ENCODE measurements at regions not wholly inside any gene's neighbourhood (a gene's known extent, or its start where the extent isn't known, plus 50 kb on each side); places are given as distances from the start of the nearest gene placed in this dataset.

- H3K27me3 ChIP-seq (ENCODE audit: control insufficient read depth in 2 of 2, insufficient read depth in 2 of 2, low read length in 2 of 2): no peaks in the 10 kb centered on the region
- peaks cover 0 to 3% (median 0%) of the 10 kb centered on the region in 7 donors for H3K4me1 Mint-ChIP-seq
- H3K9me3 Mint-ChIP-seq: peaks cover 0 to 6% (median 0%) of the 10 kb centered on the region in 11 donors
- DNase-seq (no peak), ATAC-seq (no peak)
- intact Hi-C loops (cut with micrococcal nuclease): no loop called here
- H3K4me3 ChIP-seq (ENCODE audit: low read length): no peak overlapping the region
- H3K27ac ChIP-seq (ENCODE audit: low read depth, low read length): no peak overlapping the region
- H3K36me3 ChIP-seq (ENCODE audit: control insufficient read depth in 2 of 3, insufficient read depth in 3 of 3, low read length in 3 of 3): no peaks in the 10 kb centered on the region
- H3K4me1 ChIP-seq (ENCODE audit: control insufficient read depth in 2 of 2, insufficient read depth in 2 of 2, low read length in 2 of 2): no peaks in the 10 kb centered on the region
- H3K9me3 ChIP-seq (ENCODE audit: control insufficient read depth in 2 of 3, low read length in 3 of 3): no peaks in the 10 kb centered on the region
- ChIA-PET CTCF (no interaction called here), POLR2A (no interaction called here)
- peaks cover 3 to 25% (median 13%) of the 10 kb centered on the region in 5 donors for H3K27me3 Mint-ChIP-seq
- no peak overlapping the region for H3K27ac Mint-ChIP-seq
- no peaks in the 10 kb centered on the region for H3K36me3 Mint-ChIP-seq
- no peak overlapping the region for H3K4me3 Mint-ChIP-seq
These were observed 383.3 kb upstream of the MCTP2 start for GRCh38 chr15:93848076-93848475.

- H3K27ac Mint-ChIP-seq: no peak overlapping the region
- ChIA-PET CTCF (no interaction called here), POLR2A (no interaction called here)
- DNase-seq: no peak
- no peaks in the 10 kb centered on the region for H3K27me3 ChIP-seq (ENCODE audit: control insufficient read depth in 2 of 2, insufficient read depth in 2 of 2, low read length in 2 of 2)
- no peak overlapping the region for H3K4me3 Mint-ChIP-seq
- H3K27me3 Mint-ChIP-seq: peaks cover 0 to 29% (median 8%) of the 10 kb centered on the region in 5 donors
- H3K9me3 ChIP-seq (ENCODE audit: control insufficient read depth in 2 of 3, low read length in 3 of 3): no peaks in the 10 kb centered on the region
- no peak for ATAC-seq
- no peak overlapping the region for H3K4me3 ChIP-seq (ENCODE audit: low read length)
- H3K4me1 ChIP-seq (ENCODE audit: control insufficient read depth in 2 of 2, insufficient read depth in 2 of 2, low read length in 2 of 2): no peaks in the 10 kb centered on the region
- intact Hi-C loops (cut with micrococcal nuclease): no loop called here
- no peak overlapping the region for H3K27ac ChIP-seq (ENCODE audit: low read depth, low read length)
- no peaks in the 10 kb centered on the region for H3K36me3 ChIP-seq (ENCODE audit: control insufficient read depth in 2 of 3, insufficient read depth in 3 of 3, low read length in 3 of 3)
- H3K36me3 Mint-ChIP-seq: no peaks in the 10 kb centered on the region
- H3K4me1 Mint-ChIP-seq: peaks cover 0 to 3% (median 0%) of the 10 kb centered on the region in 7 donors
- H3K9me3 Mint-ChIP-seq: peaks cover 0 to 8% (median 2%) of the 10 kb centered on the region in 11 donors
These were observed 385.2 kb upstream of the MCTP2 start for GRCh38 chr15:93846148-93846547.

GRCh38 chr15:93837450-93837849 lies 393.9 kb upstream of the MCTP2 start:
- H3K27ac Mint-ChIP-seq: no peak overlapping the region
- POLR2A ChIA-PET: no interaction called here
- no peak overlapping the region for H3K4me3 Mint-ChIP-seq
- intact Hi-C loops (cut with micrococcal nuclease): no loop called here
- ATAC-seq (no peak), DNase-seq (no peak)
- H3K4me3 ChIP-seq (ENCODE audit: low read length): no peak overlapping the region
- no peaks in the 10 kb centered on the region for H3K36me3 Mint-ChIP-seq
- peaks cover 0 to 21% (median 3%) of the 10 kb centered on the region in 5 donors for H3K27me3 Mint-ChIP-seq
- H3K27me3 ChIP-seq (ENCODE audit: control insufficient read depth in 2 of 2, insufficient read depth in 2 of 2, low read length in 2 of 2): no peaks in the 10 kb centered on the region
- CTCF ChIA-PET: no interaction called here
- peaks cover 0 to 15% (median 2%) of the 10 kb centered on the region in 11 donors for H3K9me3 Mint-ChIP-seq
- no peak overlapping the region for H3K27ac ChIP-seq (ENCODE audit: low read depth, low read length)
- no peaks in the 10 kb centered on the region for H3K36me3 ChIP-seq (ENCODE audit: control insufficient read depth in 2 of 3, insufficient read depth in 3 of 3, low read length in 3 of 3)
- no peaks in the 10 kb centered on the region for H3K4me1 ChIP-seq (ENCODE audit: control insufficient read depth in 2 of 2, insufficient read depth in 2 of 2, low read length in 2 of 2)
- no peaks in the 10 kb centered on the region for H3K9me3 ChIP-seq (ENCODE audit: control insufficient read depth in 2 of 3, low read length in 3 of 3)
- H3K4me1 Mint-ChIP-seq: no peaks in the 10 kb centered on the region

GRCh38 chr15:93835344-93835743 lies 396.0 kb upstream of the MCTP2 start:
- Histone ChIP-seq H3K9me3 (ENCODE audit: control insufficient read depth in 2 of 3, low read length in 3 of 3) (no peaks in the 10 kb centered on the region), H3K36me3 (ENCODE audit: control insufficient read depth in 2 of 3, insufficient read depth in 3 of 3, low read length in 3 of 3) (no peaks in the 10 kb centered on the region), H3K4me3 (ENCODE audit: low read length) (no peak overlapping the region), H3K27ac (ENCODE audit: low read depth, low read length) (no peak overlapping the region), H3K4me1 (ENCODE audit: control insufficient read depth in 2 of 2, insufficient read depth in 2 of 2, low read length in 2 of 2) (no peaks in the 10 kb centered on the region), H3K27me3 (ENCODE audit: control insufficient read depth in 2 of 2, insufficient read depth in 2 of 2, low read length in 2 of 2) (no peaks in the 10 kb centered on the region)
- Mint-ChIP-seq H3K4me1 (peaks cover 0 to 2% (median 0%) of the 10 kb centered on the region in 7 donors), H3K4me3 (no peak overlapping the region), H3K27ac (no peak overlapping the region), H3K9me3 (peaks cover 0 to 6% (median 0%) of the 10 kb centered on the region in 11 donors), H3K27me3 (peaks cover 0 to 23% (median 5%) of the 10 kb centered on the region in 5 donors), H3K36me3 (no peaks in the 10 kb centered on the region)
- intact Hi-C loops (cut with micrococcal nuclease): no loop called here
- ATAC-seq (no peak), DNase-seq (no peak)
- ChIA-PET CTCF (no interaction called here), POLR2A (no interaction called here)

DNA sequence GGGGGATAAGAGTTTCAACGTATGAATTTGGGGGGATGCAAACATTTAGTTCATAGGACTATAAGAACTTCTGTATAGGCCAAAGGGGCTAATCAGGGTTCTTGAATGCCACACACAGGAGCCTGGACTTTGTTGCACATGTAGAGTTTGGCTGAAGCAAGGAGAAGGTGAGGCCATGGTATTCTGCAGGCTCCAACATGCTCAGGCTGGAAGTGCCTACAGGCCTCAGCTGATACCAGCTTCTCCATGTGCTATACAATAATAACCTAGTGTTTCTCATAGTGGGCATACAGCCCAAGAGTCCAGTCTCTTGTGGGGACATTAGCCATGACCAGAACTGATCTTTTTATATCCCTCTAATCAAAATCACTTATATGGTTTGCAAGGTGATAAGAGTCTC lies 399.7 kb upstream of the MCTP2 start:
- Mint-ChIP-seq H3K27ac (no peak overlapping the region), H3K9me3 (no peaks in the 10 kb centered on the region)
- H3K36me3 ChIP-seq (ENCODE audit: control insufficient read depth in 2 of 3, insufficient read depth in 3 of 3, low read length in 3 of 3): no peaks in the 10 kb centered on the region

DNA sequence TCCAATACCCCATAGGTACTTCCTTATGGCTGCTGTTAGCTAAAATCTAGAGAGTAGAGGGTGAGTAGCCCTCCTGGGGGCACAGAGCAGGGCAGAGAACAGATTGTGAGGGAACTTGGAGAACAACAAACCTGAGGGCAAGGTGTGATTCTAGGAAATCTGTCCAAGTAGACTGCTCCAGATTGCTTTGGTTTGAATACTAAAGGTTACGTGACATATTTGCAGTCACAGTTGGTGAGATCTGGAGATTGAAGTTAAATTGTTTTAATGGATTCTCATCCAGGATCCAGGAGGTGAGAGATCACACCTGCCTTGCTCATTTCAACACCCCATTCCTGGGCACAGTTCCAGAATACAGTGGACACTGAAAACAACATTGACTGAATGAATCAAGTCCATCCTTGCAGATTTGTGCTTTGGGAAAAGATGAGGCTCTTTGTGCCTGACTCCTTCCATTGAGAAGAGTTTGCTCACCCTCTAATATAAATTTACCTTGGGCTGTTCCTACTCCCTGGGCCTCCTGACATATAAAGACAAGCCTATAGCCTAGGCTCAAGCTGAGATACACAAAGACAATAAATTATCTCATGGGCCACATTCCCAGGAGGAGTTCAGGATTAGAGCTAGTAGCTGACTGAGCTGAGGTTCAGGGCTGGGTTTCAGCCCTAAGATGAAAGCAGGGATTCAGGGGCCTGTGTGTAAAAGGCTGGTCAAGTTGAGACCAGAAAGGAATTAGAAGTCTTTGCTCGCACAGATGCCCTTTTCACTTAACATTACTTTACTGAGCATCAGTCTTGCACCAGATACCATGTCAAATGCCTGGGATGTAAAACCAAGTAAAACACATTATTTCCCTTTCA lies 400.9 kb upstream of the MCTP2 start:
- no peaks in the 10 kb centered on the region for H3K9me3 ChIP-seq (ENCODE audit: control insufficient read depth in 2 of 3, low read length in 3 of 3)
- ChIA-PET POLR2A (no interaction called here), CTCF (no interaction called here)
- DNase-seq (no peak), ATAC-seq (no peak)
- no peaks in the 10 kb centered on the region for H3K27me3 ChIP-seq (ENCODE audit: control insufficient read depth in 2 of 2, insufficient read depth in 2 of 2, low read length in 2 of 2)
- no peaks in the 10 kb centered on the region for H3K4me1 ChIP-seq (ENCODE audit: control insufficient read depth in 2 of 2, insufficient read depth in 2 of 2, low read length in 2 of 2)
- intact Hi-C loops (cut with micrococcal nuclease): no loop called here
- Mint-ChIP-seq H3K4me1 (peaks cover 0 to 2% (median 0%) of the 10 kb centered on the region in 7 donors), H3K36me3 (no peaks in the 10 kb centered on the region), H3K9me3 (no peaks in the 10 kb centered on the region), H3K27me3 (peaks cover 2 to 15% (median 8%) of the 10 kb centered on the region in 5 donors), H3K4me3 (no peak overlapping the region), H3K27ac (no peak overlapping the region)
- H3K36me3 ChIP-seq (ENCODE audit: control insufficient read depth in 2 of 3, insufficient read depth in 3 of 3, low read length in 3 of 3): no peaks in the 10 kb centered on the region
- H3K4me3 ChIP-seq (ENCODE audit: low read length): no peak overlapping the region
- no peak overlapping the region for H3K27ac ChIP-seq (ENCODE audit: low read depth, low read length)

More for the DNA sequence above, 399.7 kb upstream of the MCTP2 start:
- no peak overlapping the region for H3K27ac ChIP-seq (ENCODE audit: low read depth, low read length)
- CTCF ChIA-PET: no interaction called here
- H3K36me3 Mint-ChIP-seq: no peaks in the 10 kb centered on the region
- H3K4me3 ChIP-seq (ENCODE audit: low read length): no peak overlapping the region
- H3K27me3 ChIP-seq (ENCODE audit: control insufficient read depth in 2 of 2, insufficient read depth in 2 of 2, low read length in 2 of 2): no peaks in the 10 kb centered on the region
- ATAC-seq: no peak
- H3K4me1 ChIP-seq (ENCODE audit: control insufficient read depth in 2 of 2, insufficient read depth in 2 of 2, low read length in 2 of 2): no peaks in the 10 kb centered on the region
- no peak for DNase-seq
- peaks cover 2 to 23% (median 12%) of the 10 kb centered on the region in 5 donors for H3K27me3 Mint-ChIP-seq
- H3K4me1 Mint-ChIP-seq: peaks cover 0 to 2% (median 0%) of the 10 kb centered on the region in 7 donors
- POLR2A ChIA-PET: no interaction called here
- no peaks in the 10 kb centered on the region for H3K9me3 ChIP-seq (ENCODE audit: control insufficient read depth in 2 of 3, low read length in 3 of 3)
- no peak overlapping the region for H3K4me3 Mint-ChIP-seq
- intact Hi-C loops (cut with micrococcal nuclease): no loop called here

Measured in naive thymus-derived CD4-positive, alpha-beta T cell (primary cell).